OCI-M2 (cell line): ENCODE measurements at regions not wholly inside any gene's neighbourhood (a gene's known extent, or its start where the extent isn't known, plus 50 kb on each side); places are given as distances from the start of the nearest gene placed in this dataset.

Experiments used
- DNase-seq: peaks from one replicate; lab custom pipeline; 2025; ENCODE audit not compliant: unreplicated experiment; lab: John Stamatoyannopoulos, UW

DNA sequence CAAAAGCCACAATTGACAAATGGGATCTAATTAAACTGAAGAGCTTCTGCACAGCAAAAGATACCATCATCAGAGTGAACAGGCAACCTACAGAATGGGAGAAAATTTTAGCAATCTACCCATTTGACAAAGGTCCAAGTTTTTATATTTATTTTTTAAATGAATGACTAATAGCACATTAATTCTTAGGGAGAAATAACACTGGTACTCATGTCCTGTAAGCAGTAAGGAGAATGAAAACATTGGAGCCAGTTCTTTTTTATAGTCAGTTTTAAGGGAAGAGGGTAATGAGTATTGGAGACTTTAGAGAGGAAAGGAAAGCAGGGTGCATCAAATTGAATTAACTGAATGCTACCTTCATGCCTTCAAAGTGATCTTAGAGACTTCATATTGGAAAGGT is 404.7 kb upstream of the TGFBR2 start:
- DNase-seq = no peak

DNA sequence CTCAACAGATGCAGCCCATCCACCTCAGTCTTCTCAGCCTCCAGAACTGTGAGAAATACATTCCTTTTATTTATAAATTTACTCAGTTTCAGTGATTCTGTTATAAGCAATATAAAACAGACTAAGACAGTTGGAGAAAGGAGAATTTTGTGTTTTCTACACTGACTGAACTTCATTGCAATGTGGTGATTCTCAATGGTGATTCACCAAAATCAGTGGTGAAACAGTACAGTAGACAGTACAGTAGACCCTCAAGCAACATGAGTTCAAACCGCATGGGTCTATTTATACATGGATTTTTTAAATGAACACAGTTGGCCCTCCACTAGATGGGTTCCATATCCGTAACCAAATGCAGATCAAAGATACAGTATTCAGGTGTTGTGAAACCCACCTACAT is 403.1 kb upstream of the TGFBR2 start:
- no peak for DNase-seq

DNA sequence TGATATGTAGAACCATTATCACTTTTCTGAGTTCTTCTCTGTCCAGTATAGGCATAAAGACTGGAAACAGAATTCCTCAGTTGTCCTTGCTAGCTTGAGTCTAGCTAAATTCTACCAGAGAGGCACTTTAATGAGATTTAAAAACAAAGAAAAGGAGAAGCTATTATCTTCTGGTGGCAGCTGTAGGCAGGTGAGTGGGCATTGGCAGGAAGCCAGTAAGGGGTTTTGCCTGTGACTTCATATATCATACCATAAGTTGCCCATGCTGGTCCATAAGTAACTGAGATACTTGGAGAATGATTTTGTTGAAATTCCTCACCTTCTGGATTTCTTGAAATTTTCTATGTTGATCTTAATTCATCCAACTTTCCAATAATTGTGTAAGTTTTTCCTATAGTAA is 402.3 kb upstream of the TGFBR2 start:
- DNase-seq = no peak

DNA sequence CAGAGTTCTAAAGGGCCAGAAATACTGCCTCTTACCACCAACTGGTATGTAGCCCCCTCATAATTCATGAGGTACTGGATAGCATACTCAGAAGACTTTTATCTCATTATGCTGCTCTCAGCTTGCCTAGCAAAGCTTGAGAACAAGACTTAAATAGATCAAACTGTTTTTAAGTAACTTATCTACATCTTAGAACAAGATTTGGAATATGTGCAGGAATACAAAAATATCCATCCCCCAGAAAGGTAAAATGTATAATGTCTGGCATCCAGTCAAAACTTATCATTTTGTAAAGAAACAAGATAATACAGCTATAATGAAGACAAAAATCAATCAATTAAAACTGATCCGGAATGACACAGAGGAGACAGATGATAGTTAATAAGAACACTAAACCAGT is 400.4 kb upstream of the TGFBR2 start:
- DNase-seq = no peak

DNA sequence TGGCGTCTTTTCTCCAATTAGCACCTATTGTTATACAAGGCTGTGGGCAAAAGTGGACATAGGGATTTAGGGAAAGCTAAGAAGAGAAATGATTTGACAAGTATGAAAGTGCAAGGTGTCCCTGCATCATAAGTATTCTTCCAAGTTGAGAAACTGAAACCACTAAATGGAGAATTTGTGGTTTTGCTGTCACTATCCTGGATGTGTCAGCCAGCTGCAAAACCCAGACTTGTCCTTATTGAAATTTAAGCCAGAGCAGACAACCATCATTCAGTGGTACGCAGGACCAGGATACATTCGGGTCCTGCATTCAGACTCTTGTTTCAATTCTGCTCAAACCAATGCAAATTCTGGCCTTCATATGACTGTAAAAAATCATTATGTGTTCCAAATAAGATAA is 384.8 kb upstream of the TGFBR2 start:
- DNase-seq = no peak

DNA sequence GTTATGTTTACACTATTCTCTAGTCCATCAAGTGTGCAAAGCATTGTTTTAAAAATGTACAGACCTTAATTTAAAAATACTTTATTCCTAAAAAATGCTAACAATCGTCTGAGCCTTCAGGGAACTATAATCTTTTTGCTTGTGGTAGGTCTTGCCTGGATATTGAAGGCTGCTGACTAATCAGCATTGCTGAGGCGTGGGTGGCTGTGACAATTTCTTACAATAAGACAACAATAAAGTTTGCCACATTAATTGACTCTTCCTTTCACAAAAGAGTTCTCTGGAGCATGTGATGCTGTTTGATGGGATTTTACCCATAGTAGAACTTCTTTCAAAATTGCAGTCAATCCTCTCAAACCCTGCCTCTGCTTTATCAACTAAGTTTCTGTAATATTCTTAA is 384.0 kb upstream of the TGFBR2 start:
- DNase-seq = no peak

DNA sequence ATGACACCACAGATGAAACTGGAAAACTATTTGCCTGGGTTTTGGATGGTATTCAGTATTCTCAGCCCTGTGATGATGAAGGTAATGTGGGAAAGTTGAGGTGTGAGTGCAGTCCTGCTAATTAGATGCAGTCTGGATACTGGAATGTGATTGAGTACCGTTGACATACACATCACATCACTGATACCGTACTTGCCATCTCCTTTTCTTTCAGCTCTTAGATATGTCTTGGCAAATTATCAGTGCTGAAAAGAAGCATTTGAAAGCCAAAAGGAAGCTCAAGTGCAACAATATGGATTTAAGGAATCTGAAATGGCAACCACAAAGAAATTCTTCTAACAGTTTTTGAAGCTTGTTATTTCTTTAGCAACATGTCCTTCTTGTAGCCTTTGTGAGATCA is 381.4 kb upstream of the TGFBR2 start:
- DNase-seq = no peak

DNA sequence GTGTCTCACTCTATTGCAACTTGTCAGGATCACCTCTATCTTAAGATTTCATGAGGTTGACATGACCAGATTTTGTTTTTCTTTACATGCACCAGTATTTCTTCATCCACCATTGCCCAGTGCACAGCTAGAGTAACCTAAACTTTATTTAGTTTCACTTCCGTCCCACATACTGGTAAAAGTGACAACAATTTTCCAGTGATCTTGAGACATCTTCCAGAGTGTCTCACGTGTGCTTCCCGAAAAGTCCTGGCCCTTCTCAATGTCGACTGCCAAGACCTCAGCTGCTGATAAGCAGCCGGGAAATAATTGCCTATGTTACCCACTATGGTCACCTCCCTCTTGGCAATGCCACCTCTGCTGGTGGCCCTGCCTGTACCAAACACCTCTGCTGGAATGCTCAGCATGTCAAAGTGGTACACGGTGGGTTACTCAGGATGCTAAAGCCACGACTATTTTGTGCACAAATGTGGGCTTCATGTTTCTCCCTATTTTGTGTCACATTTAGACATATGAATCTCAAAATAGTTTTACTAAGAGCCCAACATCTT is 379.7 kb upstream of the TGFBR2 start:
- no peak for DNase-seq

DNA sequence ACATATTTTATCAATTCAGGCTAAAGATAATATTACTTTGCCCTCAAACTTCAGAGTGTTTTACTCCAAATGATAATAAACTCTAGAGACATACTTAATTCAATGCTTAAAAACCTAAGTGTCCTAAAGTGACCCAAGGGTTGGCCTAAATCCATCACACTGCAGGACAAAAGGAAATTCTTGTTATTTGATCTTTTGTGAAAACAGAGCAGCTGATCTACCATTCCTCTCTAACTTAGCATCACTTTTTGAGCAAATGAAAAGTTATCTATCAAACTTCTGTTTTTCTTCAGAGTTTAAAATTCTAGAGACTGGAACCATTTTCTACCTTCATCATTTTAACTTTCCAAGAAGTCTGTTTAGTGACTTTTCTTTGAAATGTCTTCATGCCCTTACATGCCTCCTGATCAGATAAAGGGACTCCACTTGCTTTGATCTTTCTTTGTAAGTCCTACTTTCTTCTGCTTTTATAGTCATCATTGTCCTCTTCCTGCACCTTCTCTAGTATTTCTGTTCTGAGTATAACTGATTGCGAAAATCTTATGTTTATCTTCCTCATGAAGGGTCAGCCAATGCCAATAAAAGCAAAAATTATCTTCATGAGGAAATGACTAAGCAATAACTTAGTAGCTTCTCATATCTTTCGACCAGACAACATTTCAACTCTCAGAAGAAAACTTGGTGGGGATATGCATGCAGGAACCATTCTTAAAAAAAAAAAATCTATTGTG is 378.7 kb upstream of the TGFBR2 start:
- peak; percentile 9 for DNase-seq

DNA sequence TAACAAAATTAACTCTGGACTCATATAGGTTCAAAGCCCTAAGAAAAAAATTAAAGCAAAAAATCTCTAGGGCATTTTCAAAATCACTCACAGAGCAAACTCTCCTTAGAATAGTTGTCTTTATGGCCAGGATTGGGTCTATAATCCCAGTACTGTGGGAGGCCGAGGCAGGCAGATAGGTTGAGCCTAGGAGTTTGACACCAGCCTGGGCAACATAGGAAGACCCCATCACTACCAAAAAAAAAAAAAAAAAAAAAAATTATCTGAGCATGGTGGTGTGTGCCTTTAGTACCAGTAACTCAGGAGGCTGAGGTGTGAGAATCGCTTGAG is 378.1 kb upstream of the TGFBR2 start:
- DNase-seq = no peak

DNA sequence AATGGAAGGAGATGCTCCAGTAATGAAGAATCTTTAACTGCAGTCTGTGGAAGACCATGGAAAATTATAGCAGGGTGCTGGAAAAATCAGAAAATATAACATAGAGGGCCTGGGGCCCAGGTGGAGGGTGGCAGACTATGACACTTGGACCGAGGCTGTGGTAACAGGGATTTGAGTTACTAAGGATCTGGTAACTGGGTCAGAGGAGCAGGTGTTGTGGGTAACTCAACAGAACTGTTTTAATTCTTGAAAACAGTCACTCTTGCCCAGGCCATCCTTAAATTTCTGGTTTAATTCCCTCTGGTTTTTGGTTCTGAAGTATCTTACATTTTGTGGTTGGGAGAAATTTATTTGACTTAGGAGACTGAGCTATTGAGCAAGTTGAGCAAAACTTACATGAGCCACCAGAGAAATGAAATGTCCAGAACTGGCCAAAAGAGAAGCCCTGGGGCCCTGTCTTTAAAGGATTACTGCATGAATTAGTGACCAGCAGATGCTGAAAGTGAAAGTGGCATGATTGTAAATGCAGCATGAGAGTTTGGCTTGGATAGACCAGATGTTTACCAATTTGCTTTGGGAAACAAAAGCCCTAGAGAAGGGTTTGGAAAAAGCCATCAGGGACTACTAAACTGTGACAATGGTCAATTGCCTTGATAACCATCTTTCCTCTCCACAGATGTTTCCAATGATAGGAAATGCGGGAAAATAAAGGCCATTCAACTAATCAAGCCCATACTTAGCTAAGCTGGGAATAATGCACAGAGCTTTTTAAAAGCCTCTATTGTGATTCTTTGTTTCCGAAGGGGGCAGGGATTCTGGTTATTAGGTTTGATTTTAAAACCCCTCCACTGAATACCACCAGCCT is 374.9 kb upstream of the TGFBR2 start:
- DNase-seq = no peak

DNA sequence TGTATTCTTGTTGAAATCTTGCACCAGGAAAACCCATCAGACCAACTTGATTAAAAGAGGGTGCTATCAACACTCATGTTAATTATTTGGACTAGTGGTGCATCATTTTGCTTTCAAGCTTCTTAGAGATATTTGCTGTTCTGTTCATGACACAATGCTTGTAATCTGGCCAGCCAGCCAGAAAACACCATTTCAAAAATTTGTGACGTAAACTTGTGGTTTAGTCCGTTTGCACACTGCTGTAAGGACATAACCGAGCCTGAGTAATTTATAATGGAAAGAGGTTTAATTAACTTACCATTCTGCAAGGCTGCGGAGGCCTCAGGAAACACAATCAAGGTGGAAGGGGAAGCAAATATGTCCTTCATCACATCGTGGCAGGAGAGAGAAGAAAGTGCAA is 374.3 kb upstream of the TGFBR2 start:
- DNase-seq = no peak

DNA sequence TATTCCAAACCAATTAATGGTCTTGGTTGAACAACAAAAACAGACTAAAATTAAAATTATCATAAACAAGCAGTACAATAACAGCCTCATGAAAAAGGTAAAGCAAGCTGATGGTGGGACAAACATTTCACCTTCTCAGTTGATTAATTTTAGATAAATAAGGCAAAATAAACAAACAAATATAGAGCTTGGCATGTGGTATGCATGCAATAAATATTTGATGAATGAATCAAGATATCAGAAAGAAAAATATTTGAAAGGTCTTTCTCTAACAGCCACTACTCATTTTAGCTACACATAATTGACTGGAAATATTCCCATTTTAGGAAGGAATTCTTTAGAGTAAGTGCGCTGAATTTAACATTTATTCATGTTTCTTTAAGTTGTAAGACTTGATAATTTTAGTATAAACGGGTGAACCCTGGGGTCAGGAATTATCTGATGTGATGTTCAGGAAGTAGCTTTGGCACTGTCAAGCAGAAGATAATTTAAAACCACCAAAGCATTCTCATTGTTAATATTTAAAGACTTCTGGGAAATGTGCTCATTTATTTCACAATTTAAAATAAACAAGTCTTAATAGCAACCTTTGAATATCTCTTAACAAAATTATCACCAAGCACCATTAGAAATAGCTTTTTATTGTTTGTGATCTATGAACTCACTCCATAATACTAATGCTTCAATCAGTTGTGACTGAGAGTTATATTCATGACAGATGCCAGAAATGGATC is 372.3 kb upstream of the TGFBR2 start:
- no peak for DNase-seq

DNA sequence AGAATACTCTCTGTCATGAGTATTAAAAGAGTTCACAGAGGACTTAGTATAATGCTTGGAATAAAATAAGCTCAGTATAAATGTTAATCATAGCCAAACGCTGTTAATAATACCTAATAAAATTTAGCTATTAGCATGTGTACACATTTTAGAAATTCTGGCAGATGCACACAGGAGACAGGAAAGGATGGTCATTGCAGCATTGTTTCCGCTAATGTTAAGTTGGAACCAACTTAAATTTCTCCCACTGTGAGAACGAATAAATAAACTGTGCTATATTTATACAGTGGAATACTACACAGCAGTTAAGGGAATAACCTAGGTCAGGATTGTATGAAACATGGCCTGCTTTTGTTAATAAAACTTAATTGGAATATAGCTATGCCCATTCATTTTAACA is 370.4 kb upstream of the TGFBR2 start:
- DNase-seq = no peak

DNA sequence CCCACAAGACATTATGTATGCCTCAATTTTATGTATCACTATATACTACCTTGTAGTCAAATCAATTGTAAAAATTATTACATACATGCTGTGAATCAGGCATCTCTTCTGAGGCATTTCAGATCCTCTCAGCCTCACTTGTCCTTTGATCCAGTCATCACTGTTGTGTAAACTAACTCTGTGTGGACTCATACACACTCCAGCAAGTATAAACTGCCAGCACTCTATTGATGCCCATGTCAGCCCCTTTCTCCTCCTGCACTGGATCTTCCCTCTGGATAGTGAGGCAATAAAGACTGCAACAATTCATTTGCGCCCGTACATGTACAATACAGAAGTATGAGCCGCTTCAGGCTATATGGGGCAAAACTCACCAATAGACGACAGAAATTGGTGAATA is 364.7 kb upstream of the TGFBR2 start:
- no peak for DNase-seq

DNA sequence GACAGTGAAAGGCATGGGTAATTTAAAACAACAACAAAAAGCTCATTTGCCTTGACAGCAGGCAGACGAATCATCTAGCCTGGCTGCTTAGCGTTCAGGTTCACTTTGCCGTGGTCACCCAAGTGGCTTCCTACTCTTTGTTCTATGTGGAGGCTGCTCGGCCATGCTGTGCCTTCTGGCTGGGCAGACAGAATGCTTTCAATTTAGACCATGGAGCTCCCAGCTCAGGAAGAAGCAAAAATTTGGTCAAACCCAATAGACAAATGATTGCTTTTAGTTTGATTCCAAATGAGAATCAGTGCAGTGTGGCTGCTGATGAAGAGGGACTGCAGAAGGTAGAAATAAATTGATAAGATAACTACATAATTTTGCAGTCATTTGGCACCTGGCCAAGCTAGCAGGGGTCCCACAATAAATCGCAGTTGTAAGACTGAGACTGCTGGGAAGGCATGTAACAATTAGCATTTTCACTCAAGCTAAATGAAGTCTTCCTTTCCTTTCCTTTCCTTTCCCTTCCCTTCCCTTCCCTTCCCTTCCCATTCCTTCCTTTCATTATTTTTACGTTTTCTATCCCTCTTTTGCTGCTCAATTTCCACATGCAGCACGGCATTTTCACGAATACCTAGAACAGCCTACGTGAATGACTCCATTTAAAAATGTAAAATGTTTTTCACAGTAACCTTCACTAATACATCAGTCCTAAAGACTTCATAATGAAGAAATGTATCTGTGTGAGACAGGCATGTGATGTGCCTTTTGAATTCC is 360.4 kb upstream of the TGFBR2 start:
- no peak for DNase-seq

DNA sequence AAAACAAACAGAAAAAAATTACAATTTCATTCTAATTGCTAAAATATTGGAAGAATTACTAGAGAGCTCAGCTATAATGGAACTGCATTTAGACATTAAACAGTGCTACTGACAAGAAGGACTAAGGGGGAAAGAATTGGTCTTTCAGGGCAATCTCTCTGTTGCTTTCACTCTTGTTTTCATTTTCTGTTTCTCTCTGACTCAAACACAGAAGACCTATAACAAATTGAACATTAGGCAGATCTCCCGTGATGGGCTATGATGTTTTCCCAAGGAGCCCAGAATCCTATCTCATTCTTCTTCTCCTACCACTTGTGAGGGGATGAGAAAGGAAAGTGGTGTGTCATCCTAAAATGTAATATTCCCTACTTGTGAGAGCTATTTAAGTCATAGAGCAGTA is 358.0 kb upstream of the TGFBR2 start:
- DNase-seq = no peak

DNA sequence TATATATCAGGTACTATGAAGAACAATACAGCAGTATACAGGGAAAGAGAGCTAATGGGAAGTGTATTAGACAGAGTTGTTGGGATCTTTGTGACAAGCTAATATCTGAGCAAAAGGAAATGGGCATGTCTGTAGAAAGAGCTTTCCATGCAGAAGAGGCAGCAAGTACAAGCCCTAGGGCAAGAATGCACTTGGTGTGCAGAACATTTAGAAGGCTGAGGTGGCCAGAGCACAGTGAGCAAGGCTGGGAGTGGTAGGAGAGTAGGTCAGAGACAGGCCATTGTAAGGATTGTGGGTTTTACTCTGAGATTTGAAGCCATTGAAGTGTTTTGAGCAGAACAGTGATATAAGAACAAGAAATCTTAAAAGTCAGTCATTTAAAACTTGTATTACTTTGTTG is 353.9 kb upstream of the TGFBR2 start:
- DNase-seq = no peak

DNA sequence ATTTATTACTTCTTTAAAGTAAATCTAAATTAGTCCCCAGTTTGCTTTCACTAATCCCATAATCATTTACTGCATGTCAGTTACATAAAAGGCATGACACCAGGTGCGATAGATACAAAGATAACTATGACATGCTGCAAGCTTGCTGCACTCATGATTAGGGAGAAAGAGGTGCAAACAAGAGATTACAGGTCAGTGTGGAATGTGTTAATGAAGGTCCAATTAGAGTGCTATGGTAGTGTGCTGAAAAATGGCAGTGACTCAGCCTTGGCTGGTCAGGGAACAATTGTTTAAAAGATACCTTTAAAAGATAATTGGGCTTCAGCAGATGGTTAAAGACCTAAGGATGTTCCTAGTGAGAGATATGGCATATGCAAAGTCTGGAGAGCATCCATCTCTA is 352.6 kb upstream of the TGFBR2 start:
- no peak for DNase-seq

DNA sequence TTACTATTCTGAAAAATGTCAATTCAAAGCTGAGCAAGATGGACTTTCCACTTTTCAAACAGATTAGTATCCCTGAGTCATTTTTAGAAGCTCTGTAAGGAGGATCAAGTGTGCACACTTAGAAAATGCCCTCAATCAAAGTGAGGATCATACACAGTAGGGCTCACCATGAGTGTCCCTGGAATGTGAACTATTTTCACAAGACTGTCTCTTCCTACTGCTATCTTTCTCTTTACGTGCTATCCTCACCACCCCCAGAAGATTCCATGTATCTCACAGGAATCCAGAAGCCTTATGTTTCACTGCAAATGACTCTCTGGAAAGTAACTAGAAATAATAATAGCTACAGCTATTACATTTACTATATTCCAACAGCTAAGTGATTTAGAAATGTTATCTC is 349.9 kb upstream of the TGFBR2 start:
- DNase-seq = no peak
